ENCODE measurements at regions not wholly inside any gene's neighbourhood (a gene's known extent, or its start where the extent isn't known, plus 50 kb on each side); places are given as distances from the start of the nearest gene placed in this dataset.

DNA sequence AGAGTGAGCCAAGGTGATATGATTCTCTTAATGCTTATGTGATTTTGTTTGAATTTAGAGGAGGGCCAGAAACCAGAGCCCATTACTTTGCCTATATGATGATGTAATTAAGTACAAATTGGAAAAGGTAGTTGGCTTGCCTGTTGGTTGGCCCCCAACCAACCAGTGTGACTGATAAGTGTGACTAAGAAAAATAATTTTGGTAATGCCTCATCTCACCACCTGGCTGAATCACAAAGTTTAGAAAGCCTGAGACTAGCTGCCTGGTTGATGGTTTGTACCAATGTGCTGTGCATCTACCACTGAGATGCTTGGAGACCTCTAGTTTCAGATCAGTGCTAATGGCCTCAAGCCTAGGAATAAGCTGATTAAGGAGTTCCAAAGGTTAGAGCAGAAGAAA lies 338.7 kb downstream of the CDH2 start:
- H3K4me1 ChIP-seq (ENCODE audit: control insufficient read depth, extremely low read depth, insufficient read depth, low read length) = peaks cover 25% of the 10 kb centered on the region
- no TSS peak for BruUV-seq (replicated peaks)
- peak overlapping the region; percentile 88 for H3K27ac ChIP-seq (ENCODE audit: insufficient read depth, low read depth, low read length)
- ChIA-PET POLR2A (no interaction called here), CTCF (interaction anchor here (0.8 kb wide), 1 partner anchor 88 kb away, joined by 3 read pairs; no protein-coding TSS in a partner anchor)
- no peak for FAIRE-seq
- no peaks in the 10 kb centered on the region for H3K27me3 ChIP-seq (ENCODE audit: control insufficient read depth in 2 of 2, insufficient read depth in 2 of 2, low read length in 2 of 2)
- no peak overlapping the region for H3K4me2 ChIP-seq (ENCODE audit: insufficient read depth, low read length)
- H4K20me1 ChIP-seq (replicated peaks; ENCODE audit: control insufficient read depth, extremely low read depth, insufficient read depth, low read length) = no peaks in the 10 kb centered on the region
- H3K36me3 ChIP-seq (ENCODE audit: control insufficient read depth in 2 of 2, extremely low read depth in 1 of 2, insufficient read depth in 2 of 2, low read length in 2 of 2) = no peaks in the 10 kb centered on the region
- no peaks in the 10 kb centered on the region for H3K79me2 ChIP-seq (ENCODE audit: control insufficient read depth, insufficient read depth, low read length)
- H3K9ac ChIP-seq (replicated peaks; ENCODE audit: extremely low read depth, insufficient read depth, low read length) = no peak overlapping the region
- H3K4me3 ChIP-seq (replicated peaks in 1 of 3; ENCODE audit: insufficient read depth in 1 of 3, low read depth in 1 of 3, low read length in 3 of 3) = no peak overlapping the region
- no peaks in the 10 kb centered on the region for H3K9me1 ChIP-seq (replicated peaks; ENCODE audit: control insufficient read depth, extremely low read depth, insufficient read depth, low read length)
- H2AFZ ChIP-seq (ENCODE audit: low read depth, low read length) = no peak overlapping the region
- TF ChIP-seq POLR2A (IDR thresholded peaks at IDR 0.05; ENCODE audit: low read depth, low read length) = no peak
- TF ChIP-seq MYC (IDR thresholded peaks at IDR 0.05; ENCODE audit: low read depth, low read length) = no peak
- TF ChIP-seq, protein P1, sequence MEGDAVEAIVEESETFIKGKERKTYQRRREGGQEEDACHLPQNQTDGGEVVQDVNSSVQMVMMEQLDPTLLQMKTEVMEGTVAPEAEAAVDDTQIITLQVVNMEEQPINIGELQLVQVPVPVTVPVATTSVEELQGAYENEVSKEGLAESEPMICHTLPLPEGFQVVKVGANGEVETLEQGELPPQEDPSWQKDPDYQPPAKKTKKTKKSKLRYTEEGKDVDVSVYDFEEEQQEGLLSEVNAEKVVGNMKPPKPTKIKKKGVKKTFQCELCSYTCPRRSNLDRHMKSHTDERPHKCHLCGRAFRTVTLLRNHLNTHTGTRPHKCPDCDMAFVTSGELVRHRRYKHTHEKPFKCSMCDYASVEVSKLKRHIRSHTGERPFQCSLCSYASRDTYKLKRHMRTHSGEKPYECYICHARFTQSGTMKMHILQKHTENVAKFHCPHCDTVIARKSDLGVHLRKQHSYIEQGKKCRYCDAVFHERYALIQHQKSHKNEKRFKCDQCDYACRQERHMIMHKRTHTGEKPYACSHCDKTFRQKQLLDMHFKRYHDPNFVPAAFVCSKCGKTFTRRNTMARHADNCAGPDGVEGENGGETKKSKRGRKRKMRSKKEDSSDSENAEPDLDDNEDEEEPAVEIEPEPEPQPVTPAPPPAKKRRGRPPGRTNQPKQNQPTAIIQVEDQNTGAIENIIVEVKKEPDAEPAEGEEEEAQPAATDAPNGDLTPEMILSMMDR (IDR thresholded peaks at IDR 0.05; ENCODE audit: extremely low read depth in 1 of 2, insufficient read depth in 1 of 2, low read depth in 1 of 2, low read length in 2 of 2) = no peak
- TF ChIP-seq FOS (IDR thresholded peaks at IDR 0.05; ENCODE audit: borderline replicate concordance, insufficient read depth, low read length) = no peak
- no peak for TF ChIP-seq JUN (IDR thresholded peaks at IDR 0.05; ENCODE audit: borderline replicate concordance, insufficient read depth, insufficient read length, low read depth)
- no peak for TF ChIP-seq POLR2AphosphoS5 (IDR thresholded peaks at IDR 0.05; ENCODE audit: insufficient read depth, low read depth, low read length)
- no peaks in the 10 kb centered on the region for H3K9me3 ChIP-seq (replicated peaks; ENCODE audit: control insufficient read depth, insufficient read depth, low read length)
- intact Hi-C loops (cut with micrococcal nuclease) (no loop called here), dilution Hi-C loops (cut with MboI; ENCODE audit: extremely low pct_ligation_motif_present, low sequenced_read_pairs) (no loop called here)
- DNase-seq (ENCODE audit: low read depth, low spot score) = no peak

DNA sequence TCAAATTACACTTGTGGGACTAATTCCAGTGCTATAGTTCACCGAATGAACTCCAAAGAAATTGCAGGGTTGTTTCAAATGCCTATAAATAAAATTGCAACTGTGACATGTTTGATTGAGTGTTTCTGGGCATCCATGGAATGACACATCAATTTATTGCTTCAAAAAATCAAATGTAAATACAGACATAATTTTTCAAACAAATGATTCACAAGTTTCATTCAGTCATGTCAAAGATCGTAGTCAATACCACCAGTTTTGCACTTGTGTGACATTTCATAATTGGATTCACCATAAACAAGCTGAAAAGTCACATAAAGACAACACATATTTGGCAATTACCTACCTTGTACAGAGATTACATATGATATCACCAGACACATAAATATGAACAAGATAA lies 350.8 kb downstream of the CDH2 start:
- no peaks in the 10 kb centered on the region for H3K79me2 ChIP-seq (ENCODE audit: control insufficient read depth, insufficient read depth, low read length)
- no peaks in the 10 kb centered on the region for H4K20me1 ChIP-seq (replicated peaks; ENCODE audit: control insufficient read depth, extremely low read depth, insufficient read depth, low read length)
- no peaks in the 10 kb centered on the region for H3K4me1 ChIP-seq (ENCODE audit: control insufficient read depth, extremely low read depth, insufficient read depth, low read length)
- no peak overlapping the region for H3K27ac ChIP-seq (ENCODE audit: insufficient read depth, low read depth, low read length)
- H3K27me3 ChIP-seq (ENCODE audit: control insufficient read depth in 2 of 2, insufficient read depth in 2 of 2, low read length in 2 of 2) = peaks cover 2% of the 10 kb centered on the region in 2 experiments
- ChIA-PET CTCF (no interaction called here), POLR2A (no interaction called here)
- H3K9me1 ChIP-seq (replicated peaks; ENCODE audit: control insufficient read depth, extremely low read depth, insufficient read depth, low read length) = no peaks in the 10 kb centered on the region
- TF ChIP-seq EZH2 (IDR thresholded peaks at IDR 0.05; ENCODE audit: borderline replicate concordance, low read depth, low read length, severe bottlenecking) = no peak
- no peak for TF ChIP-seq JUN (IDR thresholded peaks at IDR 0.05; ENCODE audit: borderline replicate concordance, insufficient read depth, insufficient read length, low read depth)
- TF ChIP-seq, protein P1 (IDR thresholded peaks at IDR 0.05; ENCODE audit: extremely low read depth in 1 of 2, insufficient read depth in 1 of 2, low read depth in 1 of 2, low read length in 2 of 2) = no peak
- TF ChIP-seq, protein P2, sequence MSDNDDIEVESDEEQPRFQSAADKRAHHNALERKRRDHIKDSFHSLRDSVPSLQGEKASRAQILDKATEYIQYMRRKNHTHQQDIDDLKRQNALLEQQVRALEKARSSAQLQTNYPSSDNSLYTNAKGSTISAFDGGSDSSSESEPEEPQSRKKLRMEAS (IDR thresholded peaks at IDR 0.05; ENCODE audit: insufficient read depth, insufficient read length) = no peak
- TF ChIP-seq POLR2A (IDR thresholded peaks at IDR 0.05; ENCODE audit: low read depth, low read length) = no peak
- no peak for TF ChIP-seq POLR2AphosphoS5 (IDR thresholded peaks at IDR 0.05; ENCODE audit: insufficient read depth, low read depth, low read length)
- TF ChIP-seq FOS (IDR thresholded peaks at IDR 0.05; ENCODE audit: borderline replicate concordance, insufficient read depth, low read length) = no peak
- no peak for TF ChIP-seq MYC (IDR thresholded peaks at IDR 0.05; ENCODE audit: low read depth, low read length)
- TF ChIP-seq GATA2 (IDR thresholded peaks at IDR 0.05; ENCODE audit: insufficient read depth, insufficient read length, low read depth, low read length) = no peak
- H3K9me3 ChIP-seq (replicated peaks; ENCODE audit: control insufficient read depth, insufficient read depth, low read length) = no peaks in the 10 kb centered on the region
- no TSS peak for BruUV-seq (replicated peaks)
- no peaks in the 10 kb centered on the region for H3K36me3 ChIP-seq (ENCODE audit: control insufficient read depth in 2 of 2, extremely low read depth in 1 of 2, insufficient read depth in 2 of 2, low read length in 2 of 2)
- no peak overlapping the region for H3K4me2 ChIP-seq (ENCODE audit: insufficient read depth, low read length)
- H3K9ac ChIP-seq (replicated peaks; ENCODE audit: extremely low read depth, insufficient read depth, low read length) = no peak overlapping the region
- no peak overlapping the region for H2AFZ ChIP-seq (ENCODE audit: low read depth, low read length)
- intact Hi-C loops (cut with micrococcal nuclease) = no loop called here
- dilution Hi-C loops (cut with MboI; ENCODE audit: extremely low pct_ligation_motif_present, low sequenced_read_pairs) = no loop called here
- DNase-seq (ENCODE audit: low read depth, low spot score) (no peak), FAIRE-seq (no peak)
- no peak overlapping the region for H3K4me3 ChIP-seq (replicated peaks in 1 of 3; ENCODE audit: insufficient read depth in 1 of 3, low read depth in 1 of 3, low read length in 3 of 3)
